ENCODE measurements at regions not wholly inside any gene's neighbourhood (a gene's known extent, or its start where the extent isn't known, plus 50 kb on each side); places are given as distances from the start of the nearest gene placed in this dataset.
"Not testable (repeated sequence)": the region's sequence is repeated elsewhere in the genome, so short reads cannot be mapped to it uniquely, and the experiment has no call there.

GRCh38 chr11:122024278-122024677 lies 91.7 kb downstream of the BLID start:
- no peak for DNase-seq
- intact Hi-C loops (cut with DNase I) = loop anchor here (10.0 kb wide), 1 partner anchor 369 kb away; no protein-coding TSS in a partner anchor

GRCh38 chr11:122023614-122024250 lies 92.3 kb downstream of the BLID start:
- DNase-seq = peak in 1 of 42 donors; percentile 9
- intact Hi-C loops (cut with DNase I) = loop anchor here (10.0 kb wide), 1 partner anchor 369 kb away; no protein-coding TSS in a partner anchor

- no peak for DNase-seq
- intact Hi-C loops (cut with DNase I) = loop anchor here (10.0 kb wide), 1 partner anchor 368 kb away; no protein-coding TSS in a partner anchor
These were observed 93.4 kb downstream of the BLID start for GRCh38 chr11:122022646-122023045.

GRCh38 chr11:122020902-122021301 lies 95.1 kb downstream of the BLID start:
- intact Hi-C loops (cut with DNase I) = loop anchor here (10.0 kb wide), 1 partner anchor 366 kb away; no protein-coding TSS in a partner anchor
- DNase-seq = peak in 13 of 42 donors; percentile 12 to 69 (median 29)

- DNase-seq = no peak
- intact Hi-C loops (cut with DNase I) = loop anchor here (10.0 kb wide), 1 partner anchor 365 kb away; no protein-coding TSS in a partner anchor
These were observed 95.9 kb downstream of the BLID start for GRCh38 chr11:122019908-122020694.

- intact Hi-C loops (cut with DNase I) = no loop called here
- peak in 22 of 42 donors; percentile 11 to 61 (median 22) for DNase-seq
These were observed 108.4 kb downstream of the BLID start for GRCh38 chr11:122007601-122008071.

GRCh38 chr11:122004446-122004845 lies 111.6 kb downstream of the BLID start:
- DNase-seq = no peak
- intact Hi-C loops (cut with DNase I) = no loop called here

GRCh38 chr11:122002926-122003325 lies 113.1 kb downstream of the BLID start:
- no peak for DNase-seq
- intact Hi-C loops (cut with DNase I) = no loop called here

GRCh38 chr11:122002047-122002446 lies 114.0 kb downstream of the BLID start:
- intact Hi-C loops (cut with DNase I) = no loop called here

GRCh38 chr11:121999651-122000050 lies 116.4 kb downstream of the BLID start:
- intact Hi-C loops (cut with DNase I) = no loop called here
- DNase-seq = no peak

More at GRCh38 chr11:122002047-122002446, 114.0 kb downstream of the BLID start:
- no peak for DNase-seq

GRCh38 chr11:121996574-121996973 lies 119.4 kb downstream of the BLID start:
- DNase-seq = peak in 1 of 42 donors; percentile 18
- intact Hi-C loops (cut with DNase I) = no loop called here

- intact Hi-C loops (cut with DNase I) = no loop called here
- DNase-seq = no peak
These were observed 132.1 kb downstream of the BLID start for GRCh38 chr11:121983901-121984300.

GRCh38 chr11:121977914-121978313 lies 138.1 kb downstream of the BLID start:
- DNase-seq; intact Hi-C loops (cut with DNase I): not testable (repeated sequence)

- intact Hi-C loops (cut with DNase I) = no loop called here
- no peak for DNase-seq
These were observed 147.4 kb downstream of the BLID start for GRCh38 chr11:121968638-121969037.

- intact Hi-C loops (cut with DNase I) = no loop called here
- peak in 20 of 42 donors; percentile 7 to 60 (median 32) for DNase-seq
These were observed 148.8 kb downstream of the BLID start for GRCh38 chr11:121967131-121967704.

- no peak for DNase-seq
- intact Hi-C loops (cut with DNase I) = no loop called here
These were observed 150.7 kb downstream of the BLID start for GRCh38 chr11:121965330-121965729.

GRCh38 chr11:121964591-121964990 lies 151.4 kb downstream of the BLID start:
- DNase-seq = no peak
- intact Hi-C loops (cut with DNase I) = no loop called here

- intact Hi-C loops (cut with DNase I); DNase-seq: not testable (repeated sequence)
These were observed 152.2 kb downstream of the BLID start for GRCh38 chr11:121963846-121964245.

- DNase-seq = peak in 1 of 42 donors; percentile 8
- intact Hi-C loops (cut with DNase I) = no loop called here
These were observed 154.7 kb downstream of the BLID start for GRCh38 chr11:121961321-121961801.

- no peak for DNase-seq
- intact Hi-C loops (cut with DNase I) = no loop called here
These were observed 157.1 kb downstream of the BLID start for GRCh38 chr11:121958971-121959325.
